H1 (cell line): ENCODE measurements at regions not wholly inside any gene's neighbourhood (a gene's known extent, or its start where the extent isn't known, plus 50 kb on each side); places are given as distances from the start of the nearest gene placed in this dataset.

Source experiments
- CTCF ChIA-PET: fragments of 300-600 bp; sonication (Branson Sonifier 250); formaldehyde crosslinking; loops from one replicate; lab custom pipeline; 2021; ENCODE audit not compliant: partially characterized antibody; lab: Charles Lee
- POLR2A ChIA-PET: fragments of 300-600 bp; sonication (Branson Sonifier 250); formaldehyde crosslinking; loops from one replicate; lab custom pipeline; 2021; ENCODE audit warnings: inconsistent platforms; ENCODE audit not compliant: partially characterized antibody; lab: Charles Lee
- DNase-seq, 2 experiments: peaks; one replicate each; pipeline versions ENCODE4 v3.0.0 to v3.0.0-alpha.2; 2010 to 2022; ENCODE audit warnings: low spot score in 2 of 2, low read depth in 1 of 2, mixed read lengths in 1 of 2
- FAIRE-seq: peaks from 2 replicates; lab custom pipeline; 2011; peaks lifted over from hg19 to GRCh38; lab: Jason Lieb, UNC
- H2AFZ ChIP-seq: 2 replicates; pipeline ENCODE4 v1.8.1; 2012; ENCODE audit warnings: low read length, inconsistent platforms
- H2AK5ac ChIP-seq: 2 replicates; pipeline ENCODE4 v1.6.1; 2013; ENCODE audit warnings: low read depth, low read length
- H2BK120ac ChIP-seq: replicated peaks from 2 replicates; pipeline ENCODE3; 2013; ENCODE audit warnings: low read depth, low read length, inconsistent platforms
- H2BK12ac ChIP-seq: 2 replicates; pipeline ENCODE4 v1.6.1; 2013; ENCODE audit warnings: low read depth, low read length
- H2BK15ac ChIP-seq: 2 replicates; pipeline ENCODE4 v1.6.1; 2013; ENCODE audit warnings: low read length
- H2BK20ac ChIP-seq: 2 replicates; pipeline ENCODE4 v1.6.1; 2013; ENCODE audit warnings: low read length
- H2BK5ac ChIP-seq: 2 replicates; pipeline ENCODE4 v1.6.1; 2013; ENCODE audit warnings: low read depth, low read length
- H3K14ac ChIP-seq: 2 replicates; pipeline ENCODE4 v1.6.1; 2013; ENCODE audit warnings: inconsistent platforms; ENCODE audit not compliant: insufficient read length
- H3K18ac ChIP-seq: 2 replicates; pipeline ENCODE4 v1.6.1; 2013; ENCODE audit warnings: low read length; ENCODE audit errors: extremely low read depth
- H3K23ac ChIP-seq: 2 replicates; pipeline ENCODE4 v1.6.1; 2013; ENCODE audit warnings: inconsistent platforms; ENCODE audit not compliant: insufficient read length
- H3K23me2 ChIP-seq: 2 replicates; pipeline ENCODE4 v1.6.1; 2013; ENCODE audit warnings: low read depth, low read length
- H3K27ac ChIP-seq: 2 replicates; pipeline ENCODE4 v1.6.1; 2011; ENCODE audit warnings: low read depth, low read length, inconsistent platforms
- H3K27me3 ChIP-seq, 4 experiments: replicated peaks in 1 of 4; 1 replicate in 1 of 4; 2 replicates in 3 of 4; pipeline versions ENCODE4 v1.6.1 to v1.8.1; 2011 to 2013; ENCODE audit warnings: low read length in 3 of 4, mild to moderate bottlenecking in 3 of 4, inconsistent platforms in 2 of 4, mixed read lengths in 2 of 4, moderate library complexity in 1 of 4; ENCODE audit not compliant: control insufficient read depth in 3 of 4, insufficient read depth in 3 of 4; ENCODE audit errors: extremely low read depth in 1 of 4
- H3K36me3 ChIP-seq, 4 experiments: 2 replicates each; pipeline versions ENCODE4 v1.6.1 to v1.8.1; 2011 to 2013; ENCODE audit warnings: mild to moderate bottlenecking in 4 of 4, low read length in 3 of 4, moderate library complexity in 2 of 4, control low read depth in 1 of 4, inconsistent platforms in 1 of 4; ENCODE audit not compliant: insufficient read depth in 4 of 4, control insufficient read depth in 2 of 4
- H3K4ac ChIP-seq: replicated peaks from 2 replicates; pipeline ENCODE3; 2013; ENCODE audit warnings: low read length, low read depth, mixed read lengths, inconsistent platforms; ENCODE audit not compliant: insufficient read length
- H3K4me1 ChIP-seq, 4 experiments: replicated peaks in 1 of 4; 1 replicate in 1 of 4; 2 replicates in 3 of 4; pipeline versions ENCODE4 v1.6.1 to v1.8.1; 2011 to 2013; ENCODE audit warnings: low read length in 3 of 4, inconsistent platforms in 2 of 4, mixed read lengths in 1 of 4; ENCODE audit not compliant: insufficient read depth in 4 of 4, control insufficient read depth in 3 of 4
- H3K4me2 ChIP-seq, 2 experiments: 2 replicates each; pipeline versions ENCODE4 v1.6.1 to v1.8.1; 2011 to 2013; ENCODE audit warnings: low read depth in 2 of 2, low read length in 2 of 2, control low read depth in 1 of 2, inconsistent platforms in 1 of 2, mild to moderate bottlenecking in 1 of 2; ENCODE audit not compliant: insufficient read depth in 1 of 2
- H3K4me3 ChIP-seq, 4 experiments: fragments of 200-600, 300-600 bp in 1 of 4; sonication (generic), shearing (Covaris generic), sonication (Bioruptor Twin) in 1 of 4; 2 replicates each; pipeline versions ENCODE4 v1.5.1 to v1.8.1; 2011 to 2016; ENCODE audit warnings: low read length in 4 of 4, low read depth in 3 of 4, control low read depth in 2 of 4, inconsistent platforms in 2 of 4, mild to moderate bottlenecking in 2 of 4, mixed read lengths in 1 of 4, moderate library complexity in 1 of 4; ENCODE audit not compliant: insufficient read depth in 2 of 4; ENCODE audit errors: extremely low read depth in 1 of 4
- H3K56ac ChIP-seq: replicated peaks from 2 replicates; pipeline ENCODE3; 2013; ENCODE audit warnings: low read depth, mild to moderate bottlenecking, mixed read lengths, low read length, inconsistent platforms; ENCODE audit not compliant: insufficient read length
- H3K79me1 ChIP-seq: 2 replicates; pipeline ENCODE4 v1.6.1; 2013; ENCODE audit warnings: low read depth, low read length, control low read depth
- H3K79me2 ChIP-seq, 2 experiments: 2 replicates each; pipeline versions ENCODE4 v1.6.1 to v1.8.1; 2012 to 2013; ENCODE audit warnings: low read length in 2 of 2, mild to moderate bottlenecking in 2 of 2, inconsistent platforms in 1 of 2; ENCODE audit not compliant: insufficient read depth in 2 of 2, control insufficient read depth in 1 of 2
- H3K9ac ChIP-seq, 4 experiments: replicated peaks in 1 of 4; 1 replicate in 1 of 4; 2 replicates in 3 of 4; pipeline versions ENCODE4 v1.6.1 to v1.8.1; 2011 to 2013; ENCODE audit warnings: low read depth in 3 of 4, low read length in 3 of 4, control low read depth in 2 of 4, mild to moderate bottlenecking in 2 of 4, moderate library complexity in 2 of 4, inconsistent platforms in 1 of 4; ENCODE audit errors: extremely low read depth in 1 of 4
- H3K9me3 ChIP-seq, 2 experiments: 2 replicates each; pipeline versions ENCODE4 v1.6.1 to v1.8.1; 2012 to 2013; ENCODE audit warnings: mild to moderate bottlenecking in 2 of 2, moderate library complexity in 2 of 2, control low read depth in 1 of 2, inconsistent platforms in 1 of 2, low read depth in 1 of 2, low read length in 1 of 2, mixed read lengths in 1 of 2; ENCODE audit not compliant: insufficient read depth in 2 of 2
- H4K20me1 ChIP-seq, 2 experiments: replicated peaks in 1 of 2; 2 replicates each; pipeline versions ENCODE3 to v1.8.1; 2011 to 2013; ENCODE audit warnings: inconsistent platforms in 2 of 2, low read length in 2 of 2, mild to moderate bottlenecking in 1 of 2; ENCODE audit not compliant: insufficient read depth in 2 of 2, control insufficient read depth in 1 of 2
- H4K5ac ChIP-seq: 2 replicates; pipeline ENCODE4 v1.6.1; 2013; ENCODE audit warnings: low read length, low read depth, mixed read lengths, inconsistent platforms; ENCODE audit not compliant: insufficient read length
- H4K8ac ChIP-seq: 2 replicates; pipeline ENCODE4 v1.8.0; 2013; ENCODE audit warnings: mild to moderate bottlenecking, moderate library complexity, low read length, inconsistent platforms; ENCODE audit not compliant: insufficient read depth; ENCODE audit errors: extremely low read depth
- H4K91ac ChIP-seq: replicated peaks from 2 replicates; pipeline ENCODE3; 2013; ENCODE audit warnings: low read length, mixed read lengths, inconsistent platforms; ENCODE audit not compliant: insufficient read length
- ATF2 ChIP-seq: IDR thresholded peaks from 2 replicates; pipeline ENCODE4 v1.6.1; 2012; ENCODE audit warnings: low read length, inconsistent platforms
- EGR1 ChIP-seq: IDR thresholded peaks from 2 replicates; pipeline ENCODE4 v1.6.1; 2011; ENCODE audit warnings: low read depth, low read length, borderline replicate concordance
- EP300 ChIP-seq, 2 experiments: IDR thresholded peaks; 1 replicate in 1 of 2; 2 replicates in 1 of 2; pipeline ENCODE4 v1.6.1; 2011 to 2012; ENCODE audit warnings: low read depth in 2 of 2, low read length in 2 of 2, mild to moderate bottlenecking in 2 of 2, borderline replicate concordance in 1 of 2, inconsistent platforms in 1 of 2, moderate library complexity in 1 of 2
- GTF2F1 ChIP-seq: IDR thresholded peaks from 2 replicates; pipeline ENCODE4 v1.6.1; 2012; ENCODE audit warnings: low read depth, low read length, improper control_type of control experiment, borderline replicate concordance
- HDAC2 ChIP-seq, 2 experiments: fragments of 300-600 bp in 1 of 2; sonication (generic) in 1 of 2; IDR thresholded peaks; 2 replicates each; pipeline ENCODE4 v1.6.1; 2011 to 2012; ENCODE audit warnings: low read depth in 2 of 2, low read length in 2 of 2, mild to moderate bottlenecking in 2 of 2, moderate library complexity in 2 of 2, borderline replicate concordance in 1 of 2, inconsistent platforms in 1 of 2
- JUN ChIP-seq: IDR thresholded peaks from 2 replicates; pipeline ENCODE4 v1.6.1; 2011; ENCODE audit warnings: low read depth, mild to moderate bottlenecking, improper control_type of control experiment, low read length
- PHF8 ChIP-seq: fragments of 200-600 bp; sonication (generic); conservative IDR thresholded peaks from 2 replicates; pipeline ENCODE4 v1.7.1; 2012; ENCODE audit warnings: low read depth, mild to moderate bottlenecking, inconsistent platforms, low read length, moderate library complexity
- SAP30 ChIP-seq: fragments of 300-600 bp; sonication (generic); IDR thresholded peaks from 2 replicates; pipeline ENCODE4 v1.7.1; 2012; ENCODE audit warnings: low read length, moderate library complexity, mild to moderate bottlenecking, inconsistent platforms; ENCODE audit not compliant: insufficient read depth, insufficient replicate concordance
- SP1 ChIP-seq: IDR thresholded peaks from 2 replicates; pipeline ENCODE4 v1.6.1; 2011; ENCODE audit warnings: low read depth, low read length
- SUZ12 ChIP-seq: fragments of 200-600 bp; sonication (generic); IDR thresholded peaks from 2 replicates; pipeline ENCODE4 v1.6.1; 2012; ENCODE audit warnings: mild to moderate bottlenecking, inconsistent platforms, low read length, moderate library complexity, mixed read lengths
- TCF12 ChIP-seq: IDR thresholded peaks from 2 replicates; pipeline ENCODE4 v1.6.1; 2011; ENCODE audit warnings: low read depth, mild to moderate bottlenecking, low read length
- ZNF274 ChIP-seq: IDR thresholded peaks from 2 replicates; pipeline ENCODE4 v1.7.0; 2012; ENCODE audit warnings: low read length, borderline replicate concordance; ENCODE audit errors: extremely low read depth
- WGBS, 2 experiments: shearing (Covaris generic) in 1 of 2; methylation state at CpG; one replicate each; pipeline versions ENCODE4 v1.1.6 to v1.1.7; 2013 to 2015; ENCODE audit warnings: low lambda C conversion rate in 2 of 2, mixed read lengths in 2 of 2, inconsistent platforms in 1 of 2, low coverage in 1 of 2, missing lambda C conversion rate in 1 of 2; ENCODE audit not compliant: insufficient replicate concordance in 2 of 2, insufficient coverage in 1 of 2, insufficient read length in 1 of 2; ENCODE audit errors: extremely low coverage in 1 of 2, missing lambda C conversion rate in 1 of 2; 5-methylcytosine and 5-hydroxymethylcytosine counted together

DNA sequence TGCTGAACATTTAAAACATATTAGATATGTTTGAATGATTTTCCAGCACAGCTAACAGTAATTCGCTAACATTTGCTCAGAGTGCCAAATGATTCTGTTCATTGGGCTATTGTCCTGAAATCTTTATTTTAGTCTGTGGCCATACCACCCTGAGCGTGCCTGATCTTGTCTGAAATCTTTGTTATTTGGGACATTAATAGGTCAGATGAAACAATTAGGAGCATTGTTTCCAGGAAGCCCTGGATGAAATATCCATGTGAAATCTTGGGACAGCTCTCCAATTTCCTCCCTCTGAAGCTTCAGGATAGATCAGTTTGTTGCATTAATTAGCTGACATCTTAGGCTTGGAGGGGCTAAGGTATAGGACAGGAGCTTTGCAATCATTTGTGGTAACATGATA is 512.0 kb downstream of the KIF20B start:
- Histone ChIP-seq H4K91ac (no peak overlapping the region), H3K27me3 (no peaks in the 10 kb centered on the region), H3K36me3 (no peaks in the 10 kb centered on the region), H3K4me3 (no peak overlapping the region), H3K27ac (no peak overlapping the region), H3K14ac (no peak overlapping the region), H3K79me1 (no peaks in the 10 kb centered on the region), H2BK120ac (no peak overlapping the region), H3K18ac (no peak overlapping the region), H3K9me3 (peaks cover 4 to 5% of the 10 kb centered on the region in 2 experiments; a peak in 2 of 4 replicates), H3K56ac (no peak overlapping the region), H3K4ac (no peak overlapping the region), H3K9ac (no peak overlapping the region), H3K4me1 (no peaks in the 10 kb centered on the region), H2BK12ac (no peak overlapping the region), H2BK15ac (no peak overlapping the region), H4K5ac (no peak overlapping the region), H2BK5ac (no peak overlapping the region), H3K79me2 (no peaks in the 10 kb centered on the region), H3K4me2 (no peak overlapping the region), H4K8ac (no peak overlapping the region), H2AFZ (no peak overlapping the region), H3K23me2 (no peaks in the 10 kb centered on the region), H3K23ac (no peak overlapping the region), H4K20me1 (no peaks in the 10 kb centered on the region), H2AK5ac (no peak overlapping the region), H2BK20ac (no peak overlapping the region)
- no peak for FAIRE-seq
- ChIA-PET CTCF (interaction anchor here (1.6 kb wide), 1 partner anchor 368 kb away, joined by 4 read pairs; no protein-coding TSS in a partner anchor), POLR2A (no interaction called here)
- WGBS, 2 experiments, result 81% methylated on average over 2 of the region's 2 CpGs; no CpG with 5 or more reads in 1 of the 2 experiments
- DNase-seq, result no peak
- no peak for TF ChIP-seq EP300 (IDR thresholded peaks at IDR 0.05; ENCODE audit: borderline replicate concordance in 1 of 2, low read depth in 2 of 2, low read length in 2 of 2)
- TF ChIP-seq ZNF274, result no peak
- TF ChIP-seq EGR1, result no peak
- TF ChIP-seq GTF2F1, result no peak
- no peak for TF ChIP-seq SP1
- no peak for TF ChIP-seq SAP30
- TF ChIP-seq JUN, result no peak
- no peak for TF ChIP-seq SUZ12
- TF ChIP-seq ATF2, result no peak
- TF ChIP-seq PHF8, result no peak
- TF ChIP-seq TCF12, result no peak
- no peak for TF ChIP-seq HDAC2 (IDR thresholded peaks at IDR 0.05; ENCODE audit: borderline replicate concordance in 1 of 2, low read depth in 2 of 2, low read length in 2 of 2)
